ENCODE measurements at regions not wholly inside any gene's neighbourhood (a gene's known extent, or its start where the extent isn't known, plus 50 kb on each side); places are given as distances from the start of the nearest gene placed in this dataset.

GRCh38 chr1:88474555-88475304 is 209.3 kb upstream of the PKN2 start:
- no peaks in the 10 kb centered on the region for H3K4me1 Mint-ChIP-seq
- no peak for TF ChIP-seq CTCF (conservative IDR thresholded peaks at IDR 0.05)
- no peak overlapping the region for H3K27ac ChIP-seq (ENCODE audit: low read depth, low read length)
- WGBS, 2 experiments (ENCODE audit: insufficient coverage in 1 of 2, insufficient read length in 1 of 2): 78 to 94% methylated on average over 1 of the region's 1 CpG
- DNase-seq: no peak
- H3K27me3 Mint-ChIP-seq (ENCODE audit: insufficient read depth): no peaks in the 10 kb centered on the region
- no peak overlapping the region for H3K4me3 Mint-ChIP-seq
- no peak overlapping the region for H3K4me3 ChIP-seq (ENCODE audit: low read length)
- H3K36me3 ChIP-seq (ENCODE audit: control insufficient read depth, insufficient read depth, low read length): no peaks in the 10 kb centered on the region
- no peaks in the 10 kb centered on the region for H3K4me1 ChIP-seq (ENCODE audit: control insufficient read depth, insufficient read depth, low read length)
- no peaks in the 10 kb centered on the region for H3K9me3 Mint-ChIP-seq
- no peak overlapping the region for H3K27ac Mint-ChIP-seq
- H3K27me3 ChIP-seq (ENCODE audit: control insufficient read depth, insufficient read depth, low read length, poor library complexity, severe bottlenecking): no peaks in the 10 kb centered on the region
- no peaks in the 10 kb centered on the region for H3K9me3 ChIP-seq (ENCODE audit: control insufficient read depth, low read length)
- no peak overlapping the region for H3K9ac ChIP-seq (ENCODE audit: extremely low read depth, low read length, poor library complexity, severe bottlenecking)
- H3K36me3 Mint-ChIP-seq (ENCODE audit: low read depth): no peaks in the 10 kb centered on the region

- TF ChIP-seq CTCF (conservative IDR thresholded peaks at IDR 0.05): no peak
- H3K27ac ChIP-seq (ENCODE audit: low read depth, low read length): no peak overlapping the region
- no peaks in the 10 kb centered on the region for H3K4me1 ChIP-seq (ENCODE audit: control insufficient read depth, insufficient read depth, low read length)
- Mint-ChIP-seq H3K4me3 (no peak overlapping the region), H3K27me3 (ENCODE audit: insufficient read depth) (no peaks in the 10 kb centered on the region), H3K4me1 (no peaks in the 10 kb centered on the region), H3K9me3 (no peaks in the 10 kb centered on the region), H3K36me3 (ENCODE audit: low read depth) (no peaks in the 10 kb centered on the region), H3K27ac (no peak overlapping the region)
- H3K27me3 ChIP-seq (ENCODE audit: control insufficient read depth, insufficient read depth, low read length, poor library complexity, severe bottlenecking): no peaks in the 10 kb centered on the region
- no peak overlapping the region for H3K4me3 ChIP-seq (ENCODE audit: low read length)
- 98% methylated on average over 3 of the region's 4 CpGs; no CpG with 5 or more reads in 1 of the 2 experiments for WGBS, 2 experiments (ENCODE audit: insufficient coverage in 1 of 2, insufficient read length in 1 of 2)
- no peaks in the 10 kb centered on the region for H3K36me3 ChIP-seq (ENCODE audit: control insufficient read depth, insufficient read depth, low read length)
- no peaks in the 10 kb centered on the region for H3K9me3 ChIP-seq (ENCODE audit: control insufficient read depth, low read length)
- no peak for DNase-seq
- no peak overlapping the region for H3K9ac ChIP-seq (ENCODE audit: extremely low read depth, low read length, poor library complexity, severe bottlenecking)
These were observed 199.2 kb upstream of the PKN2 start for GRCh38 chr1:88484881-88485280.

GRCh38 chr1:88488237-88488636 is 195.8 kb upstream of the PKN2 start:
- H3K4me3 Mint-ChIP-seq: no peak overlapping the region
- Histone ChIP-seq H3K27me3 (ENCODE audit: control insufficient read depth, insufficient read depth, low read length, poor library complexity, severe bottlenecking) (no peaks in the 10 kb centered on the region), H3K9me3 (ENCODE audit: control insufficient read depth, low read length) (no peaks in the 10 kb centered on the region), H3K4me1 (ENCODE audit: control insufficient read depth, insufficient read depth, low read length) (no peaks in the 10 kb centered on the region), H3K36me3 (ENCODE audit: control insufficient read depth, insufficient read depth, low read length) (no peaks in the 10 kb centered on the region), H3K27ac (ENCODE audit: low read depth, low read length) (no peak overlapping the region), H3K4me3 (ENCODE audit: low read length) (no peak overlapping the region), H3K9ac (ENCODE audit: extremely low read depth, low read length, poor library complexity, severe bottlenecking) (no peak overlapping the region)
- no peaks in the 10 kb centered on the region for H3K4me1 Mint-ChIP-seq
- H3K9me3 Mint-ChIP-seq: no peaks in the 10 kb centered on the region
- no peaks in the 10 kb centered on the region for H3K36me3 Mint-ChIP-seq (ENCODE audit: low read depth)
- no peak for DNase-seq
- WGBS, 2 experiments (ENCODE audit: insufficient coverage in 1 of 2, insufficient read length in 1 of 2): 83 to 92% methylated on average over 2 to 4 of the region's 4 CpGs
- H3K27ac Mint-ChIP-seq: no peak overlapping the region
- TF ChIP-seq CTCF (conservative IDR thresholded peaks at IDR 0.05): no peak
- H3K27me3 Mint-ChIP-seq (ENCODE audit: insufficient read depth): no peaks in the 10 kb centered on the region
